ENCODE measurements at regions not wholly inside any gene's neighbourhood (a gene's known extent, or its start where the extent isn't known, plus 50 kb on each side); places are given as distances from the start of the nearest gene placed in this dataset.

DNA sequence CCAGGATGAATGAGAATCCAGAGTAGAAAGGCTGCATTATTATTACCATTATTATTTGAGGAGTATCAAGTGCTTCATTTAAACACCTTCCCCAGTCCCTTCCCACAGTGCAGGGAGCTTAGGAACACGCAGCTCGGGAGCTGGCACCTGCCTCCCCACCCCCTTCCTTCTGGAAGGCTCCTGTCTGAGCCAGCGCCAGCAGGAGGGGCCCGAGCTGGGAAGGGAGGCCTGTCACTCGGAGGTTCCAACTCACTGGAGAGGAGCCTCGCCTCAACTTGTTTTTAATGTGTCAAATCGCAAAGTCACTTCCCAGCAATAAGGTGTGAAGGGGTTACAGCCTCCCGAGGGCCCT is 156.4 kb upstream of the IRX4 start:
- TF ChIP-seq, protein P1, sequence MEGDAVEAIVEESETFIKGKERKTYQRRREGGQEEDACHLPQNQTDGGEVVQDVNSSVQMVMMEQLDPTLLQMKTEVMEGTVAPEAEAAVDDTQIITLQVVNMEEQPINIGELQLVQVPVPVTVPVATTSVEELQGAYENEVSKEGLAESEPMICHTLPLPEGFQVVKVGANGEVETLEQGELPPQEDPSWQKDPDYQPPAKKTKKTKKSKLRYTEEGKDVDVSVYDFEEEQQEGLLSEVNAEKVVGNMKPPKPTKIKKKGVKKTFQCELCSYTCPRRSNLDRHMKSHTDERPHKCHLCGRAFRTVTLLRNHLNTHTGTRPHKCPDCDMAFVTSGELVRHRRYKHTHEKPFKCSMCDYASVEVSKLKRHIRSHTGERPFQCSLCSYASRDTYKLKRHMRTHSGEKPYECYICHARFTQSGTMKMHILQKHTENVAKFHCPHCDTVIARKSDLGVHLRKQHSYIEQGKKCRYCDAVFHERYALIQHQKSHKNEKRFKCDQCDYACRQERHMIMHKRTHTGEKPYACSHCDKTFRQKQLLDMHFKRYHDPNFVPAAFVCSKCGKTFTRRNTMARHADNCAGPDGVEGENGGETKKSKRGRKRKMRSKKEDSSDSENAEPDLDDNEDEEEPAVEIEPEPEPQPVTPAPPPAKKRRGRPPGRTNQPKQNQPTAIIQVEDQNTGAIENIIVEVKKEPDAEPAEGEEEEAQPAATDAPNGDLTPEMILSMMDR (conservative IDR thresholded peaks at IDR 0.05; ENCODE audit: low read length) = no peak
- H3K4me3 ChIP-seq (ENCODE audit: low read length) = no peak overlapping the region
- no peak for DNase-seq (ENCODE audit: low read depth)

DNA sequence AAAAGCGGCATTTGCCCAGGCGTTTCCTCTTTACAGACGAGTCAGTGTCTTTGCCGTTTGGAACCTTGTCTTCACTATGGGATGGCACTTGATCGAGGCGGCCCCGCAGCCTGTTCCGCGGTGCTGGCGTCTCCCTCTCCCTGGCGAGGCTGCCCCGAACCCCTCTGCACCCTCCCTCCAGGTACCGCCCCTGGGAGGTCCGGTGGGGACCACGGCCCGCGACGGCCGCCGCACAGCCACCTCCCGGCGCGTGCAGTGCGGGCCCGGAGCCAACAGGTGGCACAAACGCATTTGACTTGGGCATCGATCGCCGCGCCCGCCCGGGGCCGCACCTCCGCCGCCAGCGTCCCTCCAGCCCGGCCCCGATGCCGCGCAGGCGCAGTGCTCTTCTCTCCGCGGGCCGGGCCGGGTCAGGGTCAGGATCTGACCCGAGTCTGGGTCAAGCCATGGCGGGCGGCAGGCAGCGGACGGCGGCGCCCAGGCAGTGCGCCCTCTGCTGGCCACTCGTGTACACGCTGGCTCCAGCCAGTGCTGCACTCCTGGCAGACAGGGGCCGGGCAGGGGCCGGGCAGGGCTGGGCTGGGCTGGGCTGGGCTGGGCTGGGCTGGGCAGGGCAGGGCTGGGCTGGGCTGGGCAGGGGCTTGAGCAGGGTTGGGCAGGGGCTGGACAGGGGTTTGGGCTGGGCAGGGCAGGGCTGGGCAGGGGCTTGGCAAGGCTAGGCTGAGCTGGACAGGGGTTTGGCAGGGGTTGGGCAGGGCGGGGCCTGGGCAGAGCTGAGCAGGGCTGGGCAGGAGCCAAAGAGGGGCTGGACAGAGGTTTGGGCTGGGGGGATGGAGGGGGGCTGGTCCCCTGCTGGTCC is 155.8 kb upstream of the IRX4 start:
- DNase-seq (ENCODE audit: low read depth) = peak; percentile 30
- H3K4me3 ChIP-seq (ENCODE audit: low read length) = no peak overlapping the region; the same call in 1 of the 2 replicates
- TF ChIP-seq, protein P1 (conservative IDR thresholded peaks at IDR 0.05; ENCODE audit: low read length) = peak; percentile 57

DNA sequence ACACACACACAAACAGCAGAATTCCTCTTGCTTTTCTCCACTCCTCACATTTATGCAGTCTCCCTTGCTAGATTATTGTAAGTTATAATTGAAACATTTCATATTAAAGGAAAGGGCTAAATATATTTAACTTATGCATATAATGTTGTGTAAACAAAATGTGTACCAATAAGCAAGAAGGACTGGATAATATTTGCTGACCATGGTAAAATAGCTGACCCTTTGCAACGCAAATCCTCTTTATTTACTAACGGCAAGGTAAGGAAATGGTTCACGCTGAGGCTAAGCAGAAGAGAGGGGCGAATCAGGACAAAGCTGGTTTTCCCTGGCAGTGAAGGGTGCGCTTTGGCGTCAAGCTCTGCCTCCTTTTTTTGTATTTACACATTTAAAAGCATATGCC is 154.2 kb upstream of the IRX4 start:
- H3K4me3 ChIP-seq (ENCODE audit: low read length) = no peak overlapping the region
- DNase-seq (ENCODE audit: low read depth) = no peak
- TF ChIP-seq, protein P1 (conservative IDR thresholded peaks at IDR 0.05; ENCODE audit: low read length) = no peak

DNA sequence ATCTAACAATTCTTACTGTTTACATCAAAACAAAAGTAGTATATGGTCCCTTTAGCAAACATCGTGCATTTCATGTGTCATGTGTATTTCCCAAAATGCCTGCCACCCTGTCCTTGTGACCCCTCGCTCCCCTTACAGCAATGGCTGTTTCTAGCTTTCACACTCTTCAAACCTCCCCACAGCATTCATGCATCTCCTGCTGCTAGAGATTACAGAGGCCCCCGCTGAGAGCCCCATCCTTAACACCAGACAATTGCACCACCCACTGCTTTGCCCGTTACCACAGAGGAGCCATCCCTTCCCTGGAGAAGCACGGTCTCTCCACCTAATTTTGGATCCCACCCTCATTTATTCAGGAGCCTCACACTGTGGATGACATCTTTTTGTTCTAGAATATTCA is 149.7 kb upstream of the IRX4 start:
- DNase-seq (ENCODE audit: low read depth) = no peak
- TF ChIP-seq, protein P1 (conservative IDR thresholded peaks at IDR 0.05; ENCODE audit: low read length) = no peak
- H3K4me3 ChIP-seq (ENCODE audit: low read length) = no peak overlapping the region

DNA sequence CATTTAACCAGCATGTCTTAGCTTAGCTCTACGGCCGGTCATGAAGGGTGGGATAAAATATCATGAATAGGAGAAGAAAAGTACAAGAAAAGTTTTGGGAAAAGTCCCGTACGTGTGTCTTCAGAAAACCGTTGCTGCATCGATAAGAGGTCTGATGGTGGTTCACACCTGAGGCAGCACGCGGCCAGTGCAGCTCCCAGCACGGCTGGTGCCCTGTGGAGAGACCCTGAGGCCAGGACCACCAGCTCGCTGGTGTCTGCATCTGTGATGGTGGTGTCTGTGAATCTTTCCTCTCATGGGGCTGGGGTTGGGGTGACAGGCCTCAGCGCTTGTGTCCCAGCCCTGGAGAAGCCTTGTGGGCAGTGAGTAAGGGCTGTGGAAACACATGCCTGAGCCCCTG is 148.9 kb upstream of the IRX4 start:
- H3K4me3 ChIP-seq (ENCODE audit: low read length) = no peak overlapping the region
- DNase-seq (ENCODE audit: low read depth) = no peak
- TF ChIP-seq, protein P1 (conservative IDR thresholded peaks at IDR 0.05; ENCODE audit: low read length) = no peak

DNA sequence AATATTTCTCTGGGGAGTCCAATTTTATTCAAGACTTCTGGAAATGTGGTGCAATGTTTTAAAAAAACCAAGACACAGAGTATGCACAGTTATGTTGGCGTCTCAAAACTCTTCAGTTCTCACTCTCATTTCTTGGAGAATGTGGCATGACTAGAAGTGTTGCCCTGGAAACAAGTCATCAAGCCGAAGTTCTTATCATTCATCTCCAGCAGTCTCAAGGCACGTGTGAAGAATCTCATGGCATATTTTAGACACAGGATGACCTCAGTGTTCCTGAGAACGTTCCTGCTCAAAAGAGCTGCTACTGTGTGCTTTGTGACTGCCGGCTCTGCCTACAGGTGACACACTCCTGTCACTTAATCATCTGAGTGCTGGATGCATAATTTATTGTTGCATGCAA is 147.4 kb upstream of the IRX4 start:
- H3K4me3 ChIP-seq (ENCODE audit: low read length) = no peak overlapping the region
- TF ChIP-seq, protein P1 (conservative IDR thresholded peaks at IDR 0.05; ENCODE audit: low read length) = no peak
- no peak for DNase-seq (ENCODE audit: low read depth)

DNA sequence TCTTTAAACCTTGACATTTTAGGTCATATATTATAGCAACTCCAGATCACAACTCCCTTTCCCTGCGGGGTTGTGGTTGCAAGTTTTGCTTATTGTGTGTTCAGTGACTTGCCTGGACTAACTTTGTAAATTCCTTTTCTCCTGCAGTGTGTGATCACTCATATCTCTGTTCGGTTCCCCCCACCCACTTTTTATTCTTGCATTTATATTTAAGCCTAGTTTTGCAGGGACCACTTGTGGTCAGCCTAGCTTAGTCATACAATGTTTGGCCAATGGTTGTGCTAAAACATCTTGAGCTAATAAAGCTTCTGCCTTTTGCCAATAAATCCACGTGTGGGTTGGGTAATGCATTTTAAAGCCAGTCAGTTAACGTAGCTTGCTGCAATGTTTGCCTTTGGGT is 146.5 kb upstream of the IRX4 start:
- TF ChIP-seq, protein P1 (conservative IDR thresholded peaks at IDR 0.05; ENCODE audit: low read length) = no peak
- H3K4me3 ChIP-seq (ENCODE audit: low read length) = no peak overlapping the region
- DNase-seq (ENCODE audit: low read depth) = peak; percentile 48

Data from AG10803 (cell line).